ENCODE measurements at regions not wholly inside any gene's neighbourhood (a gene's known extent, or its start where the extent isn't known, plus 50 kb on each side); places are given as distances from the start of the nearest gene placed in this dataset.

- Histone ChIP-seq H3K9me3 (ENCODE audit: control insufficient read depth in 1 of 2, insufficient read depth in 1 of 2, low read depth in 1 of 2, low read length in 2 of 2) (no peaks in the 10 kb centered on the region), H4K20me1 (ENCODE audit: insufficient read depth) (no peaks in the 10 kb centered on the region), H3K9ac (ENCODE audit: low read length) (no peak overlapping the region), H3K27ac (ENCODE audit: low read depth, low read length) (no peak overlapping the region), H3K4me3 (replicated peaks in 1 of 2; ENCODE audit: low read depth in 1 of 2, low read length in 2 of 2) (no peak overlapping the region), H3K36me3 (ENCODE audit: control insufficient read depth in 1 of 2, insufficient read depth in 2 of 2, low read length in 2 of 2) (no peaks in the 10 kb centered on the region), H3K79me2 (ENCODE audit: insufficient read depth, low read length) (no peaks in the 10 kb centered on the region), H3K9me2 (ENCODE audit: insufficient read depth) (no peaks in the 10 kb centered on the region), H3K27me3 (ENCODE audit: insufficient read depth, low read length) (peaks cover 30% of the 10 kb centered on the region), H3K4me1 (ENCODE audit: control insufficient read depth in 1 of 2, insufficient read depth in 2 of 2, low read length in 2 of 2) (no peaks in the 10 kb centered on the region; a peak in 1 of 4 replicates), H2AFZ (ENCODE audit: low read depth, low read length, poor library complexity, severe bottlenecking) (no peak overlapping the region), H3K4me2 (ENCODE audit: low read length) (no peak overlapping the region)
- no TSS peak for BruUV-seq (replicated peaks)
- RAD21 ChIA-PET (ENCODE audit: low non-redundant PET in 1 of 2, low total read pairs in 2 of 2, uncharacterized antibody in 2 of 2, unreplicated experiment in 2 of 2), result no interaction called here
- intact Hi-C loops (cut with micrococcal nuclease), result no loop called here
- POLR2A ChIA-PET, result no interaction called here
- ATAC-seq, result no peak
- no peak for DNase-seq (ENCODE audit: low read depth, low spot score)
- no peak for TF ChIP-seq EGR1 (IDR thresholded peaks at IDR 0.05; ENCODE audit: low read depth)
- TF ChIP-seq CEBPB (IDR thresholded peaks at IDR 0.05; ENCODE audit: low read depth), result no peak
- no peak for TF ChIP-seq CBX3 (IDR thresholded peaks at IDR 0.05; ENCODE audit: low read depth)
- TF ChIP-seq CTCF (IDR thresholded peaks at IDR 0.05 in 2 of 3, conservative IDR thresholded peaks at IDR 0.05 in 1 of 3; ENCODE audit: borderline replicate concordance in 1 of 3, insufficient read depth in 1 of 3, low read depth in 2 of 3, low read length in 2 of 3), result no peak
- no peak for TF ChIP-seq POLR2AphosphoS5 (IDR thresholded peaks at IDR 0.05; ENCODE audit: low read depth, low read length)
- TF ChIP-seq FOSL1 (IDR thresholded peaks at IDR 0.05; ENCODE audit: low read depth), result no peak
- TF ChIP-seq RAD21 (IDR thresholded peaks at IDR 0.05; ENCODE audit: low read depth), result no peak
- no peak for TF ChIP-seq POLR2A (IDR thresholded peaks at IDR 0.05; ENCODE audit: borderline replicate concordance, extremely low read depth, insufficient read depth, insufficient read length)
- TF ChIP-seq ELF1 (IDR thresholded peaks at IDR 0.05; ENCODE audit: borderline replicate concordance, low read depth), result no peak
- no peak for TF ChIP-seq SIN3A (IDR thresholded peaks at IDR 0.05; ENCODE audit: low read depth)
- CTCF ChIA-PET, result no interaction called here
These were observed 58.1 kb upstream of the HABP2 start for GRCh38 chr10:113494761-113495160.

GRCh38 chr10:113495553-113495952 is 57.3 kb upstream of the HABP2 start:
- no peak overlapping the region for H2AFZ ChIP-seq (ENCODE audit: low read depth, low read length, poor library complexity, severe bottlenecking)
- peaks cover 30% of the 10 kb centered on the region; the same call in 1 of the 2 replicates for H3K27me3 ChIP-seq (ENCODE audit: insufficient read depth, low read length)
- intact Hi-C loops (cut with micrococcal nuclease), result no loop called here
- H3K4me2 ChIP-seq (ENCODE audit: low read length), result no peak overlapping the region
- POLR2A ChIA-PET, result no interaction called here
- H3K36me3 ChIP-seq (ENCODE audit: control insufficient read depth in 1 of 2, insufficient read depth in 2 of 2, low read length in 2 of 2), result no peaks in the 10 kb centered on the region
- DNase-seq (ENCODE audit: low read depth, low spot score) (no peak), ATAC-seq (no peak)
- CTCF ChIA-PET, result no interaction called here
- no peaks in the 10 kb centered on the region for H3K79me2 ChIP-seq (ENCODE audit: insufficient read depth, low read length)
- no peak overlapping the region for H3K27ac ChIP-seq (ENCODE audit: low read depth, low read length)
- no peaks in the 10 kb centered on the region for H4K20me1 ChIP-seq (ENCODE audit: insufficient read depth)
- RAD21 ChIA-PET (ENCODE audit: low non-redundant PET in 1 of 2, low total read pairs in 2 of 2, uncharacterized antibody in 2 of 2, unreplicated experiment in 2 of 2), result no interaction called here
- H3K4me3 ChIP-seq (replicated peaks in 1 of 2; ENCODE audit: low read depth in 1 of 2, low read length in 2 of 2), result no peak overlapping the region
- H3K9me2 ChIP-seq (ENCODE audit: insufficient read depth), result no peaks in the 10 kb centered on the region
- no peak for TF ChIP-seq POLR2A (IDR thresholded peaks at IDR 0.05; ENCODE audit: borderline replicate concordance, extremely low read depth, insufficient read depth, insufficient read length)
- TF ChIP-seq EZH2 (IDR thresholded peaks at IDR 0.05), result no peak
- no peak for TF ChIP-seq CEBPB (IDR thresholded peaks at IDR 0.05; ENCODE audit: low read depth)
- TF ChIP-seq ZFX (IDR thresholded peaks at IDR 0.05), result no peak
- TF ChIP-seq FOSL1 (IDR thresholded peaks at IDR 0.05; ENCODE audit: low read depth), result no peak
- no peak for TF ChIP-seq SRF (IDR thresholded peaks at IDR 0.05; ENCODE audit: low read depth)
- TF ChIP-seq MAX (IDR thresholded peaks at IDR 0.05), result no peak
- BruUV-seq (replicated peaks), result no TSS peak
- H3K9me3 ChIP-seq (ENCODE audit: control insufficient read depth in 1 of 2, insufficient read depth in 1 of 2, low read depth in 1 of 2, low read length in 2 of 2), result no peaks in the 10 kb centered on the region
- no peaks in the 10 kb centered on the region; a peak in 1 of 4 replicates for H3K4me1 ChIP-seq (ENCODE audit: control insufficient read depth in 1 of 2, insufficient read depth in 2 of 2, low read length in 2 of 2)
- H3K9ac ChIP-seq (ENCODE audit: low read length), result no peak overlapping the region
